WTC11 (cell line): ENCODE measurements at regions not wholly inside any gene's neighbourhood (a gene's known extent, or its start where the extent isn't known, plus 50 kb on each side); places are given as distances from the start of the nearest gene placed in this dataset.

Source experiments
- ATAC-seq: fragments of 200-7000 bp; cut with Tn5 transposase; 2 replicates; pipeline ENCODE4 v1.10.0; 2021; ENCODE audit warnings: mild to moderate bottlenecking, moderate library complexity
- CTCF ChIA-PET: fragments of 300-600 bp; sonication (Branson Sonifier 250); formaldehyde crosslinking; loops from one replicate; lab custom pipeline; 2021; ENCODE audit warnings: antibody characterized with exemption; lab: Charles Lee
- POLR2A ChIA-PET: fragments of 350-600 bp; sonication (Branson Sonifier 250); formaldehyde crosslinking; loops from one replicate; lab custom pipeline; 2021; ENCODE audit warnings: antibody characterized with exemption; lab: Charles Lee
- DNase-seq: peaks from one replicate; pipeline ENCODE4 v3.0.0; 2021; ENCODE audit warnings: low spot score
- H3K27ac Mint-ChIP-seq: 2 replicates; pipeline ENCODE4 v1.8.0; 2021; ENCODE audit warnings: mixed read lengths
- H3K27me3 Mint-ChIP-seq: 2 replicates; pipeline ENCODE4 v1.8.0; 2021; ENCODE audit warnings: low read depth, mild to moderate bottlenecking, moderate library complexity, mixed read lengths
- H3K36me3 Mint-ChIP-seq: 2 replicates; pipeline ENCODE4 v1.8.0; 2021; ENCODE audit warnings: mixed read lengths
- H3K4me1 Mint-ChIP-seq: 2 replicates; pipeline ENCODE4 v1.8.0; 2022; ENCODE audit warnings: mixed read lengths
- H3K4me3 Mint-ChIP-seq: 2 replicates; pipeline ENCODE4 v1.8.0; 2021; ENCODE audit warnings: mild to moderate bottlenecking, moderate library complexity, mixed read lengths
- H3K9me3 Mint-ChIP-seq: 2 replicates; pipeline ENCODE4 v1.8.0; 2021; ENCODE audit warnings: mixed read lengths
- ESRRA ChIP-seq: sonication (generic); formaldehyde crosslinking; IDR thresholded peaks from 2 replicates; pipeline ENCODE4 v1.8.1; 2022; ENCODE audit warnings: mild to moderate bottlenecking, missing genetic modification reagents, borderline replicate concordance
- IRF2 ChIP-seq: sonication (generic); formaldehyde crosslinking; IDR thresholded peaks from 2 replicates; pipeline ENCODE4 v1.8.0; 2022; ENCODE audit warnings: low read depth, missing genetic modification reagents, borderline replicate concordance
- KAT7 ChIP-seq: sonication (generic); formaldehyde crosslinking; IDR thresholded peaks from 2 replicates; pipeline ENCODE4 v1.8.1; 2023; ENCODE audit warnings: missing genetic modification reagents, mild to moderate bottlenecking, borderline replicate concordance
- MXD4 ChIP-seq: fragments of 250-450 bp; sonication (Bioruptor Pico); IDR thresholded peaks from 2 replicates; pipeline ENCODE4 v1.8.0; 2021; ENCODE audit warnings: mild to moderate bottlenecking, moderate library complexity, borderline replicate concordance
- NFYB ChIP-seq: sonication (generic); formaldehyde crosslinking; conservative IDR thresholded peaks from 2 replicates; pipeline ENCODE4 v1.8.0; 2022; ENCODE audit warnings: low read depth, missing genetic modification reagents
- RORB ChIP-seq: fragments of 250-450 bp; sonication (Bioruptor Pico); IDR thresholded peaks from 2 replicates; pipeline ENCODE4 v1.9.0; 2021; ENCODE audit warnings: mild to moderate bottlenecking
- TP53 ChIP-seq: sonication (generic); formaldehyde crosslinking; IDR thresholded peaks from 2 replicates; pipeline ENCODE4 v1.8.1; 2023; ENCODE audit warnings: mild to moderate bottlenecking, missing genetic modification reagents
- TF ChIP-seq, protein P1 (sequence below): fragments of 200-600 bp; IDR thresholded peaks from 2 replicates; pipeline ENCODE4 v1.8.0; 2022; ENCODE audit warnings: antibody characterized with exemption
- TF ChIP-seq, protein P2 (sequence below): sonication (generic); formaldehyde crosslinking; IDR thresholded peaks from 2 replicates; pipeline ENCODE4 v1.8.1; 2022; ENCODE audit warnings: low read depth, mild to moderate bottlenecking, moderate library complexity, missing genetic modification reagents, borderline replicate concordance
- TF ChIP-seq, protein P3 (sequence below): sonication (generic); formaldehyde crosslinking; IDR thresholded peaks from 2 replicates; pipeline ENCODE4 v1.8.0; 2022; ENCODE audit warnings: missing genetic modification reagents
- TF ChIP-seq, protein P4 (sequence below): sonication (generic); formaldehyde crosslinking; conservative IDR thresholded peaks from 2 replicates; pipeline ENCODE4 v1.8.1; 2022; ENCODE audit warnings: mild to moderate bottlenecking, missing genetic modification reagents
- TF ChIP-seq, protein P5 (sequence below): sonication (generic); formaldehyde crosslinking; IDR thresholded peaks from 2 replicates; pipeline ENCODE4 v1.8.1; 2023; ENCODE audit warnings: mild to moderate bottlenecking, missing genetic modification reagents, moderate library complexity
- TF ChIP-seq, protein P6 (sequence below): sonication (generic); formaldehyde crosslinking; IDR thresholded peaks from 2 replicates; pipeline ENCODE4 v1.8.0; 2023; ENCODE audit warnings: mild to moderate bottlenecking, missing genetic modification reagents
- TF ChIP-seq, protein P7 (sequence below): fragments of 250-450 bp; sonication (Bioruptor Pico); IDR thresholded peaks from 2 replicates; pipeline ENCODE4 v2.1.2; 2022; ENCODE audit warnings: mild to moderate bottlenecking, moderate library complexity

DNA sequence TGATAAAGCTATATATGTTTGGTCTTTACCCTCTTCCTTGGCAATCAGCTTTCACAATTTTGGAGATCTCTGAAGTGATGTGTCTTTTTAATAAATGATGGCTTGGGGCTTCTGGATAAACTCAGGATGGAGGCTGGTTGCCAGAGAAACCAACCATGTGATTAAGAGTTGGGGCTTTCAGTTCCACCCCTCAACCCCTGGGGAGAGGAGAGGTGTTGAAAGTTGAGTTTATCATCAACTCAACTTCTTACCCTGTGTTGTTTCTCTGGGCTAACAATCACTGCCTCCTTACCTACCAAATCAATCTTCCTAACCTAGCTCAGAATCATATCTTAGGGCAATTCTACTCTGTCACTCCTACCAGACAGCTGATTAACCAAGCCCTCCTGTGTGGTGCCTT, 735.8 kb downstream of the ZPLD1 start:
- Mint-ChIP-seq H3K36me3 (no peaks in the 10 kb centered on the region), H3K27me3 (no peaks in the 10 kb centered on the region), H3K4me1 (peaks cover 12% of the 10 kb centered on the region), H3K9me3 (peaks cover 3% of the 10 kb centered on the region; the same call in 1 of the 2 replicates), H3K4me3 (no peak overlapping the region)
- CTCF ChIA-PET, result no interaction called here
- TF ChIP-seq ESRRA (no peak), RORB (CRISPR knock-in tag) (no peak), NFYB (no peak), TP53 (CRISPR knock-in tag) (no peak), MXD4 (no peak), KAT7 (no peak)
- TF ChIP-seq, protein P1, sequence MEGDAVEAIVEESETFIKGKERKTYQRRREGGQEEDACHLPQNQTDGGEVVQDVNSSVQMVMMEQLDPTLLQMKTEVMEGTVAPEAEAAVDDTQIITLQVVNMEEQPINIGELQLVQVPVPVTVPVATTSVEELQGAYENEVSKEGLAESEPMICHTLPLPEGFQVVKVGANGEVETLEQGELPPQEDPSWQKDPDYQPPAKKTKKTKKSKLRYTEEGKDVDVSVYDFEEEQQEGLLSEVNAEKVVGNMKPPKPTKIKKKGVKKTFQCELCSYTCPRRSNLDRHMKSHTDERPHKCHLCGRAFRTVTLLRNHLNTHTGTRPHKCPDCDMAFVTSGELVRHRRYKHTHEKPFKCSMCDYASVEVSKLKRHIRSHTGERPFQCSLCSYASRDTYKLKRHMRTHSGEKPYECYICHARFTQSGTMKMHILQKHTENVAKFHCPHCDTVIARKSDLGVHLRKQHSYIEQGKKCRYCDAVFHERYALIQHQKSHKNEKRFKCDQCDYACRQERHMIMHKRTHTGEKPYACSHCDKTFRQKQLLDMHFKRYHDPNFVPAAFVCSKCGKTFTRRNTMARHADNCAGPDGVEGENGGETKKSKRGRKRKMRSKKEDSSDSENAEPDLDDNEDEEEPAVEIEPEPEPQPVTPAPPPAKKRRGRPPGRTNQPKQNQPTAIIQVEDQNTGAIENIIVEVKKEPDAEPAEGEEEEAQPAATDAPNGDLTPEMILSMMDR, result no peak
- TF ChIP-seq, protein P2, sequence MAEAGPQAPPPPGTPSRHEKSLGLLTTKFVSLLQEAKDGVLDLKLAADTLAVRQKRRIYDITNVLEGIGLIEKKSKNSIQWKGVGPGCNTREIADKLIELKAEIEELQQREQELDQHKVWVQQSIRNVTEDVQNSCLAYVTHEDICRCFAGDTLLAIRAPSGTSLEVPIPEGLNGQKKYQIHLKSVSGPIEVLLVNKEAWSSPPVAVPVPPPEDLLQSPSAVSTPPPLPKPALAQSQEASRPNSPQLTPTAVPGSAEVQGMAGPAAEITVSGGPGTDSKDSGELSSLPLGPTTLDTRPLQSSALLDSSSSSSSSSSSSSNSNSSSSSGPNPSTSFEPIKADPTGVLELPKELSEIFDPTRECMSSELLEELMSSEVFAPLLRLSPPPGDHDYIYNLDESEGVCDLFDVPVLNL, result no peak
- TF ChIP-seq, protein P3, sequence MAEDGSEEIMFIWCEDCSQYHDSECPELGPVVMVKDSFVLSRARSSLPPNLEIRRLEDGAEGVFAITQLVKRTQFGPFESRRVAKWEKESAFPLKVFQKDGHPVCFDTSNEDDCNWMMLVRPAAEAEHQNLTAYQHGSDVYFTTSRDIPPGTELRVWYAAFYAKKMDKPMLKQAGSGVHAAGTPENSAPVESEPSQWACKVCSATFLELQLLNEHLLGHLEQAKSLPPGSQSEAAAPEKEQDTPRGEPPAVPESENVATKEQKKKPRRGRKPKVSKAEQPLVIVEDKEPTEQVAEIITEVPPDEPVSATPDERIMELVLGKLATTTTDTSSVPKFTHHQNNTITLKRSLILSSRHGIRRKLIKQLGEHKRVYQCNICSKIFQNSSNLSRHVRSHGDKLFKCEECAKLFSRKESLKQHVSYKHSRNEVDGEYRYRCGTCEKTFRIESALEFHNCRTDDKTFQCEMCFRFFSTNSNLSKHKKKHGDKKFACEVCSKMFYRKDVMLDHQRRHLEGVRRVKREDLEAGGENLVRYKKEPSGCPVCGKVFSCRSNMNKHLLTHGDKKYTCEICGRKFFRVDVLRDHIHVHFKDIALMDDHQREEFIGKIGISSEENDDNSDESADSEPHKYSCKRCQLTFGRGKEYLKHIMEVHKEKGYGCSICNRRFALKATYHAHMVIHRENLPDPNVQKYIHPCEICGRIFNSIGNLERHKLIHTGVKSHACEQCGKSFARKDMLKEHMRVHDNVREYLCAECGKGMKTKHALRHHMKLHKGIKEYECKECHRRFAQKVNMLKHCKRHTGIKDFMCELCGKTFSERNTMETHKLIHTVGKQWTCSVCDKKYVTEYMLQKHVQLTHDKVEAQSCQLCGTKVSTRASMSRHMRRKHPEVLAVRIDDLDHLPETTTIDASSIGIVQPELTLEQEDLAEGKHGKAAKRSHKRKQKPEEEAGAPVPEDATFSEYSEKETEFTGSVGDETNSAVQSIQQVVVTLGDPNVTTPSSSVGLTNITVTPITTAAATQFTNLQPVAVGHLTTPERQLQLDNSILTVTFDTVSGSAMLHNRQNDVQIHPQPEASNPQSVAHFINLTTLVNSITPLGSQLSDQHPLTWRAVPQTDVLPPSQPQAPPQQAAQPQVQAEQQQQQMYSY (CRISPR knock-in tag), result no peak
- TF ChIP-seq, protein P4, sequence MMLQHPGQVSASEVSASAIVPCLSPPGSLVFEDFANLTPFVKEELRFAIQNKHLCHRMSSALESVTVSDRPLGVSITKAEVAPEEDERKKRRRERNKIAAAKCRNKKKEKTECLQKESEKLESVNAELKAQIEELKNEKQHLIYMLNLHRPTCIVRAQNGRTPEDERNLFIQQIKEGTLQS (CRISPR knock-in tag), result no peak
- TF ChIP-seq, protein P5, sequence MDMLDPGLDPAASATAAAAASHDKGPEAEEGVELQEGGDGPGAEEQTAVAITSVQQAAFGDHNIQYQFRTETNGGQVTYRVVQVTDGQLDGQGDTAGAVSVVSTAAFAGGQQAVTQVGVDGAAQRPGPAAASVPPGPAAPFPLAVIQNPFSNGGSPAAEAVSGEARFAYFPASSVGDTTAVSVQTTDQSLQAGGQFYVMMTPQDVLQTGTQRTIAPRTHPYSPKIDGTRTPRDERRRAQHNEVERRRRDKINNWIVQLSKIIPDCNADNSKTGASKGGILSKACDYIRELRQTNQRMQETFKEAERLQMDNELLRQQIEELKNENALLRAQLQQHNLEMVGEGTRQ (CRISPR knock-in tag), result no peak
- TF ChIP-seq, protein P6, sequence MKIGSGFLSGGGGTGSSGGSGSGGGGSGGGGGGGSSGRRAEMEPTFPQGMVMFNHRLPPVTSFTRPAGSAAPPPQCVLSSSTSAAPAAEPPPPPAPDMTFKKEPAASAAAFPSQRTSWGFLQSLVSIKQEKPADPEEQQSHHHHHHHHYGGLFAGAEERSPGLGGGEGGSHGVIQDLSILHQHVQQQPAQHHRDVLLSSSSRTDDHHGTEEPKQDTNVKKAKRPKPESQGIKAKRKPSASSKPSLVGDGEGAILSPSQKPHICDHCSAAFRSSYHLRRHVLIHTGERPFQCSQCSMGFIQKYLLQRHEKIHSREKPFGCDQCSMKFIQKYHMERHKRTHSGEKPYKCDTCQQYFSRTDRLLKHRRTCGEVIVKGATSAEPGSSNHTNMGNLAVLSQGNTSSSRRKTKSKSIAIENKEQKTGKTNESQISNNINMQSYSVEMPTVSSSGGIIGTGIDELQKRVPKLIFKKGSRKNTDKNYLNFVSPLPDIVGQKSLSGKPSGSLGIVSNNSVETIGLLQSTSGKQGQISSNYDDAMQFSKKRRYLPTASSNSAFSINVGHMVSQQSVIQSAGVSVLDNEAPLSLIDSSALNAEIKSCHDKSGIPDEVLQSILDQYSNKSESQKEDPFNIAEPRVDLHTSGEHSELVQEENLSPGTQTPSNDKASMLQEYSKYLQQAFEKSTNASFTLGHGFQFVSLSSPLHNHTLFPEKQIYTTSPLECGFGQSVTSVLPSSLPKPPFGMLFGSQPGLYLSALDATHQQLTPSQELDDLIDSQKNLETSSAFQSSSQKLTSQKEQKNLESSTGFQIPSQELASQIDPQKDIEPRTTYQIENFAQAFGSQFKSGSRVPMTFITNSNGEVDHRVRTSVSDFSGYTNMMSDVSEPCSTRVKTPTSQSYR (CRISPR knock-in tag), result no peak
- TF ChIP-seq, protein P7, sequence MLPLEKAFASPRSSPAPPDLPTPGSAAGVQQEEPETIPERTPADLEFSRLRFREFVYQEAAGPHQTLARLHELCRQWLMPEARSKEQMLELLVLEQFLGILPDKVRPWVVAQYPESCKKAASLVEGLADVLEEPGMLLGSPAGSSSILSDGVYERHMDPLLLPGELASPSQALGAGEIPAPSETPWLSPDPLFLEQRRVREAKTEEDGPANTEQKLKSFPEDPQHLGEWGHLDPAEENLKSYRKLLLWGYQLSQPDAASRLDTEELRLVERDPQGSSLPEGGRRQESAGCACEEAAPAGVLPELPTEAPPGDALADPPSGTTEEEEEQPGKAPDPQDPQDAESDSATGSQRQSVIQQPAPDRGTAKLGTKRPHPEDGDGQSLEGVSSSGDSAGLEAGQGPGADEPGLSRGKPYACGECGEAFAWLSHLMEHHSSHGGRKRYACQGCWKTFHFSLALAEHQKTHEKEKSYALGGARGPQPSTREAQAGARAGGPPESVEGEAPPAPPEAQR (CRISPR knock-in tag), result no peak
- TF ChIP-seq, all 79 proteins: peak for 0
- no peak for DNase-seq
- H3K27ac Mint-ChIP-seq, result no peak overlapping the region
- no peak for ATAC-seq
- POLR2A ChIA-PET, result no interaction called here

DNA sequence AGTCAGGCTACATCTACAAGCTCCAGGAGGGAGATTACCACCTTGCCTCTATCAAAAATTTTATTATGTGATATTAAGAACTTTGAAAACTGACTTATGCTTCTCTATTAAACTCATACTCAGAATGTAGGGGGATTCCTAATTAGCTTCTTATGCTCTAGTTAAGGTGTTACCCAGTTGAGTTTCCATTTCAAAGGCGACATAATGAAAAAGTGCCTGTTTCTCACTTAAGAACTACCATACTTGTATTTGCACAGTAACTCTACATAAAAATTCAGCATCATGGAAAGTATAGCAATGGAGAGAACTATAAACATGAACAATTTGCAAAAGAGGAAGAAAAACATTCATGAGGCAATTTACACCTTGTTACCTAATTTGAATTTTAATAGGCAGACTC, 739.1 kb downstream of the ZPLD1 start:
- H3K27ac Mint-ChIP-seq, result no peak overlapping the region
- no peak overlapping the region for H3K4me3 Mint-ChIP-seq
- DNase-seq, result no peak
- peaks cover 20% of the 10 kb centered on the region for H3K4me1 Mint-ChIP-seq
- peaks cover 4% of the 10 kb centered on the region; the same call in 1 of the 2 replicates for H3K9me3 Mint-ChIP-seq
- H3K27me3 Mint-ChIP-seq, result no peaks in the 10 kb centered on the region
- CTCF ChIA-PET, result no interaction called here
- POLR2A ChIA-PET, result no interaction called here
- no peak for ATAC-seq
- no peaks in the 10 kb centered on the region for H3K36me3 Mint-ChIP-seq
- TF ChIP-seq IRF2, result no peak
